ENCODE measurements at regions not wholly inside any gene's neighbourhood (a gene's known extent, or its start where the extent isn't known, plus 50 kb on each side); places are given as distances from the start of the nearest gene placed in this dataset.
A peak's percentile ranks its signal among the peaks of the same experiment; 100 is the strongest.

DNA sequence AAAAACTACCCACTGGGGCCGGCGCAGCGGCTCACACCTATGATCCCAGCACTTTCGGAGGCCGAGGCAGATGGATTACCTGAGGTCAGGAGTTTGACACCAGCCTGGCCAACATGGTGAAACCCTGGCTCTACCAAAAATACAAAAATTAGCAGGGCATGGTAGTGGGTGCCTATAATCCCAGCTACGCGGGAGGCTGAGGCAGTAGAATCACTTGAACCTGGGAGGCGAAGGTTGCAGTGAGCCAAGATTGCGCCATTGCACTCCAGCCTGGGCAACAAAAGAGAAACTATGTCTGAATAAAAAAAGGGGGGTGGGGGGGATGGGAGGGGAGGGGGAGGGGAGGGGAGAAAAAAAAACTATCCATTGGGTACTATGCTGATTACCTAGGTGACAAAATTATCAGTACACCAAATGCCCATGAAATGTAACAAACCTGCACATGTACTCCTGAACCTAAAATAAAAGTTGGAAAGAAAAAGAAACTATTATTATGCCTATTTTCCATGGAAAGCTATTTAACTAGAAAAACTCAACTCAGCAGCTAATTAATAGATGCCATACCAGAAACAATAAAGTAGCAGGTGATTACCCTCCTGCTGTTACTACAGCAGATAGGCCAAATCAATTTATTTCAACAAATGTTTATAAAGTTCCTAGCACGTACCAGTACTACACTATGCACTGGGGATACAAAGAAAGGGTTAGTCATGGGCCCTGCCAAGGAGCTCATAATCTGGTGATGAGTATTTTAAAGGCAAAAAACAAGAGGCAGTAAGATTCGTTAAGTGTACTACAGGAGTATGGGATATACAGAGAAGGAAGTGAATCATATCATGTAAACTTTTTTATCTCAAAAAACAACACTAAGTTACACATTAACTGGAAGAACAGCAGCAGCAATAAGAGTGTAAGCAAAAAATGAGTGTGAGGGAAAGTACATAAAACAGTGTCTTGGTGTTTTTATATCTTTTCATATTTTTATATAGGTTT, 112.8 kb upstream of the SLC39A10 start:
- peak; percentile 51 for DNase-seq (ENCODE audit: low spot score)
- no peak for TF ChIP-seq CTCF (IDR thresholded peaks at IDR 0.05; ENCODE audit: extremely low read depth, missing control alignments)

DNA sequence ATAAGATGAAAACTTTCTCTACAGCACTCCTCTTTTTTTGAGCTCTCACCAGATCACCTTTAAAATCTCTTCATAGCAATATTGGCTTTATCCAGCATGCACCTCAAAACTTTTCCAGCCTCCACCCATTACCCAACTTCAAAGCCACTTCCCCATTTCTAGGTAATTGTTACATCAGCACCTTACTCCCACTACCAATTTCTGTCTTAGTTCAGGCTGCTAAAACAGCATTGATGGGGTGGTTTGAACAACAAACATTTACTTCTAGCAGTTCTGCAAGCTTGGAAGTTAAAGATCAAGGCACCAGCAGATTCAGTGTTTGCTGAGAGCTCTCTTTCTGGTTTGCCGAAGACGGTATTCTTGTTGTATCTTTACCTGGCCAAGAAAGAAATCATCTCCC, 114.0 kb upstream of the SLC39A10 start:
- DNase-seq (ENCODE audit: low spot score) = no peak
- TF ChIP-seq CTCF (IDR thresholded peaks at IDR 0.05; ENCODE audit: extremely low read depth, missing control alignments) = no peak

DNA sequence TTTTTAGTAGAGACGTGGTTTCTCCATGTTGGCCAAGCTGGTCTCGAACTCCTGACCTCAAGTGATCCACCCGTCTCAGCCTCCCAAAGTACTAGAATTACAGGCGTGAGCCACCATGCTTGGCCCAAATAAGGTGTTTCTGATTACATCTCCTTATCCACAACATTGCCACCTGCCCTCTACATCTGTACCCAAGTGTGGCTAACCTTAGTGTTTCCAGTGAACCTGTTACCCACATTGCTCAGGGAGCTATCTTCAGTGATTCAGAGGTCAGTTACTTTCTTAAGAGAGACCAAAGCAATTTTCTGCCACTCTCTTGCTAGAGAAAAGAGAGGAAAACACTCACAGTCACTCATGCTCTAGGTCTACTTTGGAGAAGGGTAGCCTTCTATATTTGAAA, 115.0 kb upstream of the SLC39A10 start:
- DNase-seq (ENCODE audit: low spot score) = no peak
- TF ChIP-seq CTCF (IDR thresholded peaks at IDR 0.05; ENCODE audit: extremely low read depth, missing control alignments) = no peak

DNA sequence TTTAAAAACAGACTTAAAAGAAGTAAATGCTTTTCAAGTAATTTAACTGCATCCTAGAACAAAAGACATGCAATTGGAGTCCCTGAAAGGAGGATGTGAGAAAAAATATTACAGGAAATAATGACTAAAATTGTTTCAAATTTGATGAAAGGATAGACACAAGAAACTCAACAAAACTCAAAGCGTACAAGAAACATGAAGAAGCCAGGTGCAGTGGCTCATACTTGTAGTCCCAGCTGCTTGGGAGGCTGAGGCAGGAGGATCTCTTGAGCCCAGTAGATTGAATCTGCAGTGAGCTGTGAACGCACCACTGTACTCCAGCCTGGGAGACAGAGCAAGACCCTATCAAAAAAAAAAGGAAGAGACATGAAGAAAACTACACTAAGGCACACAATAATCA, 118.1 kb upstream of the SLC39A10 start:
- no peak for DNase-seq (ENCODE audit: low spot score)
- no peak for TF ChIP-seq CTCF (IDR thresholded peaks at IDR 0.05; ENCODE audit: extremely low read depth, missing control alignments)

DNA sequence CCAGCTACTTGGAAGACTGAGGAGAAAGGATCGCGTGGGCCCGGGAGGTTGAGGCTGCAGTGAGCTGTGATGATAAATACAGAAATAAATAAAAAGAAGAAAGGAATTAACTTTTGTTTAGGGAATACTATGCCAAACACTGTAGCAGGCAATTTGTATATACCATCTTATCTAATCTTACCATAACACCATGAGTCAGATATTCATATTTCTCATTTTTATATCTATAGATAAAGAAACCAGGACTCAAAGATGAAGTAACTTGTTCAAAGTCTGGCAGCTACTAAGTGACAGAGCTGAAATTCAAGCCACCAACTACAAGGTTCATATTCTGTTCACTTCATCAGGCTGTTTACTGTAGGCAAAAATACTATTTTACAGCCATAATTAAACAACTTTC, 119.2 kb upstream of the SLC39A10 start:
- no peak for DNase-seq (ENCODE audit: low spot score)
- TF ChIP-seq CTCF (IDR thresholded peaks at IDR 0.05; ENCODE audit: extremely low read depth, missing control alignments) = no peak

- no peak for TF ChIP-seq CTCF (IDR thresholded peaks at IDR 0.05; ENCODE audit: extremely low read depth, missing control alignments)
- DNase-seq (ENCODE audit: low spot score) = no peak
Observed at GRCh38 chr2:195536906-195537305, 120.1 kb upstream of the SLC39A10 start.

- DNase-seq (ENCODE audit: low spot score) = peak; percentile 61
- no peak for TF ChIP-seq CTCF (IDR thresholded peaks at IDR 0.05; ENCODE audit: extremely low read depth, missing control alignments)
Observed at GRCh38 chr2:195535911-195536522, 121.0 kb upstream of the SLC39A10 start.

All from GM20000 (cell line).